ENCODE measurements at regions not wholly inside any gene's neighbourhood (a gene's known extent, or its start where the extent isn't known, plus 50 kb on each side); places are given as distances from the start of the nearest gene placed in this dataset.

DNA sequence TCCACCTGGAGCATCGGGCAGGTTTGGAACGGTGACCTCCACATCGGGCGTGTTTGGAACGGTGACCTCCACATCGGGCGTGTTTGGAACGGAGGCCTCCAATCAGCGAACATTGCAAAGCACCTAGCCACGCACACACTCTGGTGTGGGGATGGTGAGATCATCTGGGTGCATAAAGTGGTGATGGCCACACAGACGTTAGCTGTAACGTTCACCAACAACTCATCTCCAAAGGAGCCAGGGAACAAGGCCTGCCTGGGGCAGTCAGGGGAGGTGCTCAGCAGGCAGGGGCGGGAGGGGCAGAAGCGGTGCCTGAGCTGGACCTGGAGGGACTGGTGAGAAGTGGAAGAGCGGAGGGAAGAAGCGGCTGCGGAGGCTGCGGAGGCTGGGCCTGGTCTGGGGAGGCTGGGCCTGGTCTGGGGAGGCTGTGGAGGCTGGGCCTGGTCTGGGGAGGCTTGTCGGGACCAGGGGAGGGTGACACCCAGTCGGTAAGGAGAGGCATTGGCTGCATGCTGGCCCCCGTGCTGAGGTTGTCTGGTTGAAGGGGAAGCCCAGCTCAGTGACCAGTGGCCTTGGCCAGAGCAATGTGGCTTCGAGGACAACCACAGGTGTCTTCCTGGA lies 89.9 kb downstream of the PSMB1 start:
- peaks cover 7% of the 10 kb centered on the region for H3K9me3 Mint-ChIP-seq (ENCODE audit: unreplicated experiment)
- DNase-seq: no peak
- peaks cover 4% of the 10 kb centered on the region for H3K4me1 Mint-ChIP-seq (ENCODE audit: low read depth, unreplicated experiment)
- H3K4me3 Mint-ChIP-seq (ENCODE audit: unreplicated experiment): no peak overlapping the region
- peaks cover 9% of the 10 kb centered on the region for H3K27me3 Mint-ChIP-seq (ENCODE audit: unreplicated experiment)
- no peak overlapping the region for H3K27ac Mint-ChIP-seq (ENCODE audit: unreplicated experiment)
- TF ChIP-seq, protein P1, sequence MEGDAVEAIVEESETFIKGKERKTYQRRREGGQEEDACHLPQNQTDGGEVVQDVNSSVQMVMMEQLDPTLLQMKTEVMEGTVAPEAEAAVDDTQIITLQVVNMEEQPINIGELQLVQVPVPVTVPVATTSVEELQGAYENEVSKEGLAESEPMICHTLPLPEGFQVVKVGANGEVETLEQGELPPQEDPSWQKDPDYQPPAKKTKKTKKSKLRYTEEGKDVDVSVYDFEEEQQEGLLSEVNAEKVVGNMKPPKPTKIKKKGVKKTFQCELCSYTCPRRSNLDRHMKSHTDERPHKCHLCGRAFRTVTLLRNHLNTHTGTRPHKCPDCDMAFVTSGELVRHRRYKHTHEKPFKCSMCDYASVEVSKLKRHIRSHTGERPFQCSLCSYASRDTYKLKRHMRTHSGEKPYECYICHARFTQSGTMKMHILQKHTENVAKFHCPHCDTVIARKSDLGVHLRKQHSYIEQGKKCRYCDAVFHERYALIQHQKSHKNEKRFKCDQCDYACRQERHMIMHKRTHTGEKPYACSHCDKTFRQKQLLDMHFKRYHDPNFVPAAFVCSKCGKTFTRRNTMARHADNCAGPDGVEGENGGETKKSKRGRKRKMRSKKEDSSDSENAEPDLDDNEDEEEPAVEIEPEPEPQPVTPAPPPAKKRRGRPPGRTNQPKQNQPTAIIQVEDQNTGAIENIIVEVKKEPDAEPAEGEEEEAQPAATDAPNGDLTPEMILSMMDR (IDR thresholded peaks at IDR 0.05; ENCODE audit: partially characterized antibody, unreplicated experiment): no peak
- H3K36me3 Mint-ChIP-seq (ENCODE audit: unreplicated experiment): no peaks in the 10 kb centered on the region

DNA sequence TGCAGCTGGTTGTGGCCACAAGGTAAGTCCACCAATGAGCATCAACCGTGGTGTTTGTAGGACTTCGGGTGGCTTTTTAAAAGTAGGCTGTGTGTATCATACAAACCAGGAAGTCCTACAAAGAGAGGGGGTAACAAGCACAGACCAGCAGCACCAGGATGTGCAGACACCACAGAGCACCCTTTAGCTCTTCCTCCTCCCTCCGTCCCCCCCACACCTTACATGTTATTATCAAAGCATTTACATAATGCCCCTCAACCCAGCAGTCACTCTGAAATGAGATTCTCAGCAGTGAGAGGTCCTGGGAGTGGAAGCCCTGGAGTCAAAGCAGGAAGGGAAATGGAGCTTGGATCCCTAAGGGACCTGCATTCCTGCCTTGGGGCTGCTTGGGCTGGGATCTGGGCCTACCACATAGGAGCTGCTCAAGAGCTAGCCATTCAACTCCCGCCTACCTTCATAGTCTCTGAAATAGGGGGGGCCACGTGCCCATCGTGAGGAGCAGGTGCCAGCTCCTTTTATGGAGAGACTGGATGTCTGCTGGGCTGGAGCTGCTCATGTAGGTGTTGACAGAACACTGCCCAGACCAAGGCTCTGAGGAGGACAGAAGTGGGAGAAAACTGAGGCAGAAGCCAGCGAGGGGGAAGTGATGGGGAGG lies 90.6 kb downstream of the PSMB1 start:
- DNase-seq: no peak
- Mint-ChIP-seq H3K4me3 (ENCODE audit: unreplicated experiment) (no peak overlapping the region), H3K27me3 (ENCODE audit: unreplicated experiment) (peaks cover 9% of the 10 kb centered on the region), H3K36me3 (ENCODE audit: unreplicated experiment) (no peaks in the 10 kb centered on the region), H3K27ac (ENCODE audit: unreplicated experiment) (no peak overlapping the region), H3K9me3 (ENCODE audit: unreplicated experiment) (peaks cover 3% of the 10 kb centered on the region), H3K4me1 (ENCODE audit: low read depth, unreplicated experiment) (peaks cover 4% of the 10 kb centered on the region)
- TF ChIP-seq, protein P1 (IDR thresholded peaks at IDR 0.05; ENCODE audit: partially characterized antibody, unreplicated experiment): no peak

DNA sequence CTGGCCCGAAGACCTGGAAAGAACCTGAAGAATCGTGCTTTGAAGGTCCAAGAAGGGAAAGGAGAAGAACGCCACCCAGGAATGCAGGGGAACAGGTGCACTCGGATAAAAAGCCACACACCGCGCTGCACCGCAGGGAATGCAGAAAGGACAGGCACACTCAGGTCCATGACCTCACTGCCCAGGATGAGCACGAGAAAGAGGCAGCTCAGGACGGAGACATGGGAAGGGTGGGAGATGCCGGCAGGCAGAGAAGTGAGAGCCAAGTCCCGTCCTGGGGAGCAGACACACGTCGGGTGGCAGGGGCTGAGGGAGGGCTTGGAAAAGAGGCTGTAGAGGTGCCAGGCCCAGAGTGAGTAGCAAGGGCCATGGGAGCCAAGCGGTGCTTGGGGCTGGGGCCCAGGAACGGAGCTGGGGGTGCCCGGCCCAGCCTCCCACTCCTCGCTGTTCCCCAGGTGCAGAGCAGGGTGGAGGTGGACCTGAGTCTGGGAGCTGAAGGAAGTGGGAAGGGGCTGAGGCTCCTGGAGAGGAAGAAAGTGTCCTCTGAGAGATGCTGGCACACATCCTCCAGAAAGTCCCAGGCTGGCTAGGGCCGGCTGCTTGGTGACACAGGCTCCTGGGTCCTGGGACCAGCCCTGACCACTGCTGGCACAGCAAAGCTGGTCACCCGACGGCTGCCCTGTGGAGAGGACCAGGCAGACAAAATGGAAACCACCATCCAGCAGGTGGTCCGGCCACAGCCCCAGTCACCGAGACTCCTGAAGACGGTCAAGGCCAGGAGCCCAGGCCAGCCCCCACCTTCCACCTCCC lies 91.3 kb downstream of the PSMB1 start:
- Mint-ChIP-seq H3K27ac (ENCODE audit: unreplicated experiment) (no peak overlapping the region), H3K9me3 (ENCODE audit: unreplicated experiment) (peaks cover 3% of the 10 kb centered on the region)

DNA sequence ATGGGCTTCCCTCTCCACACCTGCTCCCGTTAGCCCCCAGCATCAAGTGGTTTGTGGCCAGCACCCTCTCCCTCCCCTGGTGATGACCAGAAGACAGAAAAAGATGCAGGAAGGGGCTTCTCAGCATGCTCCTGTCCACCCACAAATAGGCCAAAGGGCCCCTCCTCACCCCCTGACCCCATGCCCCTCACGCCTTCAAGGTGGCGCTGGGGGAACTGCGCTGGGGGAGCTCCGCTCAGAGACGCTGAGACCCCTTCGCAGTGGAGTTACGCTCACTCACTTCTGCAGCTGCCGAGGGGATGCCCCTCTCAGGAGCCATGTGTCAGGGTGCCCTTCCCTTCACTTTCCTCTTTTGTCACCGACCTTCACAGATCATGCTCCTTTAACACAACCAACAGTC lies 92.0 kb downstream of the PSMB1 start:
- no peak overlapping the region for H3K4me3 Mint-ChIP-seq (ENCODE audit: unreplicated experiment)
- peaks cover 4% of the 10 kb centered on the region for H3K4me1 Mint-ChIP-seq (ENCODE audit: low read depth, unreplicated experiment)
- DNase-seq: no peak
- H3K27me3 Mint-ChIP-seq (ENCODE audit: unreplicated experiment): peaks cover 11% of the 10 kb centered on the region
- H3K9me3 Mint-ChIP-seq (ENCODE audit: unreplicated experiment): peaks cover 3% of the 10 kb centered on the region
- no peaks in the 10 kb centered on the region for H3K36me3 Mint-ChIP-seq (ENCODE audit: unreplicated experiment)
- TF ChIP-seq, protein P1 (IDR thresholded peaks at IDR 0.05; ENCODE audit: partially characterized antibody, unreplicated experiment): no peak
- no peak overlapping the region for H3K27ac Mint-ChIP-seq (ENCODE audit: unreplicated experiment)

More for the DNA sequence above, 91.3 kb downstream of the PSMB1 start:
- TF ChIP-seq, protein P1 (IDR thresholded peaks at IDR 0.05; ENCODE audit: partially characterized antibody, unreplicated experiment): no peak
- no peak for DNase-seq
- peaks cover 11% of the 10 kb centered on the region for H3K27me3 Mint-ChIP-seq (ENCODE audit: unreplicated experiment)
- H3K36me3 Mint-ChIP-seq (ENCODE audit: unreplicated experiment): no peaks in the 10 kb centered on the region
- no peak overlapping the region for H3K4me3 Mint-ChIP-seq (ENCODE audit: unreplicated experiment)
- peaks cover 4% of the 10 kb centered on the region for H3K4me1 Mint-ChIP-seq (ENCODE audit: low read depth, unreplicated experiment)

Measured in glutamatergic neuron (in vitro differentiated cells).